Activated CD4-positive, alpha-beta T cell treated with anti-CD3 and anti-CD28 coated beads, Interleukin-2, amount 50 U/mL, for 24 hours (primary cell): ENCODE measurements at regions not wholly inside any gene's neighbourhood (a gene's known extent, or its start where the extent isn't known, plus 50 kb on each side); places are given as distances from the start of the nearest gene placed in this dataset.
"Not testable (repeated sequence)": the region's sequence is repeated elsewhere in the genome, so short reads cannot be mapped to it uniquely, and the experiment has no call there.

Experiments
- DNase-seq, 2 donors: peaks; one replicate each; pipeline ENCODE4 v3.0.0-alpha.2; 2020; ENCODE audit warnings: low read depth in 1 of 2, low spot score in 1 of 2

- DNase-seq, result not testable (repeated sequence)
Measured at GRCh38 chr9:65566018-65566417, 109.7 kb upstream of the ZNG1E start.

- not testable (repeated sequence) for DNase-seq
Measured at GRCh38 chr9:65519018-65519417, 156.7 kb upstream of the ZNG1E start.

DNA sequence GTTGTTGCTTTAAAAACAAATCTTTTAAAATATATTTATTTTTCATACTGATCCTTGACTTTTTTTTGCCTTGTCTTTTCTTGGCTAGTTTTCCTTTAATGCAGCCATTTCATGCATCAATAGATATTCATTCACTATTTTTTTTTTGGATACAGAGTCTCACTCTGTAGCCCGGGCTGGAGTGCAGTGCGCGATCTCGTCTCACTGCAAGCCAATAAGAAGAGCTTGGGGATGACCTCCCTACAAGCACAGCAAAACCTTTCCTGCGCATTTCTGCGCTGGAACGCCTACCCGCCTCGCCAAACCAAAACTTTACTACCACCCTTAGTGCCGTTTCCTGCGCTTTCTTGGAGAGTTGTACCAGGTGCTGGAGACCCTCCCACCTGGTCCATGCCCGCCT is 161.3 kb upstream of the ZNG1E start:
- DNase-seq, result not testable (repeated sequence)

- DNase-seq, result not testable (repeated sequence)
Measured at GRCh38 chr9:65507897-65508296, 167.8 kb upstream of the ZNG1E start.

- DNase-seq, result not testable (repeated sequence)
Measured at GRCh38 chr9:65504686-65505085, 171.0 kb upstream of the ZNG1E start.

GRCh38 chr9:65503696-65504095 is 172.0 kb upstream of the ZNG1E start:
- DNase-seq, result not testable (repeated sequence)

DNA sequence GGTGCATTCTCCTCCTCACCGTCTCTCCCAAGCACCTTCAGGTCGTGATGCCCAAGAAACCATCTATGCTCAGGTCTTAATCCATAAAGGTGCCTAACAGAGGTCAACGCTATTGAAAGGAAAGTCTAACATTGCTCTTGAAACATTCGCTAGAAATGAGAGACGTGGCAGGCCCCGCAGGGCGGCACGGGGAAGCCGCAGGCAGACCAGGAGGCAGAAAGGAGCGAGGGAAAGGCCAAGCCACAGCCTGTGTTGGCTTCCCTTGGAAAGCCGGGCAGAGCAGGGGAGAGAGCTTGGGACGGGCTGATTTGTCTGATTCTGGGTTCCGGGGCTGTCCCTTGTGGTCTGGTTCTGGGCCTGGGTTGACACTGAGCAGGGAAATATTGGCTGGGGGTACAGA is 192.8 kb upstream of the ZNG1E start:
- DNase-seq, result not testable (repeated sequence)

DNA sequence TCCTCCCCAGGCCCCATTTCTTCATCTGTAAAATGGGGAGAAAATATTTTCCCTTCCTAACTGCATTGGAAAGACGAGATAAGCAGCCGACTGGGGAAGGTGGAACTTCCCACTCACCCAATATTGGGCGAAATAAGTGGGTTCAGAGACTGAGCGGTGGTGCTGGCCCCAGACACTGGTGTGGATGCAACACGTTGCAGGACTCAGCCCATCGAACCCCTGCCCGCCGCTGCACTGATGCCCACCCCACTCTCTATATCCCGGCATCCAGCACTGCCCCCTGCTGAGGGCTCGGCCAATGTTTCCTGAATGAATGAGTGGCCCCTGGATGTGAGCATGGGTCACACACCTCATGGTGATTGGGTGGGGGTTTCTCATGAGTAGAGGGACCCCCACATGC is 194.4 kb upstream of the ZNG1E start:
- DNase-seq, result not testable (repeated sequence)

GRCh38 chr9:65474891-65475290 is 189.9 kb upstream of the FOXD4L5 start:
- not testable (repeated sequence) for DNase-seq

GRCh38 chr9:65473059-65473822 is 188.2 kb upstream of the FOXD4L5 start:
- not testable (repeated sequence) for DNase-seq

GRCh38 chr9:65471106-65471505 is 186.1 kb upstream of the FOXD4L5 start:
- not testable (repeated sequence) for DNase-seq

DNA sequence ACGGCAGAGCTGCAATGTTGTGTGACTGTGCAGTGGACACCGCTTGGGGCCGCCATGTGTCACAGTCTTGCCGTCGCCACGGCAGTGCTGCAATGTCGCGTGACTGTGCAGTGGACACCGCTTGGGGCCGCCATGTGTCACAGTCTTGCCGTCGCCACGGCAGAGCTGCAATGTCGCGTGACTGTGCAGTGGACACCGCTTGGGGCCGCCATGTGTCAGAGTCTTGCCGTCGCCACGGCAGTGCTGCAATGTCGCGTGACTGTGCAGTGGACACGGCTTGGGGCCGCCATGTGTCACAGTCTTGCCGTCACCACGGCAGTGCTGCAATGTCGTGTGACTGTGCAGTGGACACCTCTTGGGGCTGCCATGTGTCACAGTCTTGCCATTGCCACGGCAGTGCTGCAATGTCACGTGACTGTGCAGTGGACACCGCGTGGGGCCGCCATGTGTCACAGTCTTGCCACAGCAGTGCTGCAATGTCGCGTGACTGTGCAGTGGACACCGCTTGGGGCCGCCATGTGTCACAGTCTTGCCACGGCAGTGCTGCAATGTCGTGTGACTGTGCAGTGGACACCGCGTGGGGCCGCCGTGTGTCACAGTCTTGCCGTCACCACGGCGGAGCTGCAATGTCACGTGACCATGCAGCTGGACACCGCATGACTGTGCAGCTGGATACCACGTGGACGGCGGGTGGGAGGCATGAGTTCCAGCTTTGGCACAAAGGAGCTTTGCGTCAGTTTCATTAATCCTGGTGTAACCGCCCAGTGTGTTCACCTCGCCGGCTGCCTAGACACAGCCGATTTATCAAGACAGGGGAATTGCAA is 182.1 kb upstream of the FOXD4L5 start:
- DNase-seq, result not testable (repeated sequence)

DNA sequence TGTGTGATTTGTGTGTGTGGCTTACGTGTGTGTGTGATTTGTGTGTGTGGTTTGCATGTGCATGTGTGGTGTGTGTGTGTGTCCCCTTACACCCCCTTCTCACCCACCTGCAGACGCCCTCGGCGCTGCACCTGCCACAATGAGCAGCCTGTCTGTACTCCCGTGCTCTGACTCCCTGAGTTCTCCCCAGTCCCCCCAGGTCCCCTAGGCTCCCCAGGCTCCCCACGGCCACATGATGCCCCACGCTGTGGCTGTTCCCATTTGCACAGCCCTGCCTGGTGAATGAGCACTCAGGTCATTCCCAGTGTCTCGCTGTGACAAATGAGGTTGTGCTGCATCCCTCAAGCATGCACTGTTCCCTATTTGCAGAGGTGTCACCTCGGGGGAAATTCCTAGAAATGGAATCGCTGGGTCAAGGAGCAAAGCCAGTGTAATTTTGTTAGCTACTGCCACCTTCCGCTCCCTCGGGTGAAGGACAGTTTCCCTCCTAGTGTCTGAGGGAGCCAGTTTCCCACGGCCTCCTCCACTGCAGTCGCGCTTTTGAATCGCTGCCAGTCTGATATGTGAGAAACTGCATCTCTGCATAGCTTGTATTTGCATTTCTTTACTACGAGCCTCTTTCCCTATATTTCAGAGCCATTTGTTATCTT is 180.4 kb upstream of the FOXD4L5 start:
- DNase-seq, result not testable (repeated sequence)

DNA sequence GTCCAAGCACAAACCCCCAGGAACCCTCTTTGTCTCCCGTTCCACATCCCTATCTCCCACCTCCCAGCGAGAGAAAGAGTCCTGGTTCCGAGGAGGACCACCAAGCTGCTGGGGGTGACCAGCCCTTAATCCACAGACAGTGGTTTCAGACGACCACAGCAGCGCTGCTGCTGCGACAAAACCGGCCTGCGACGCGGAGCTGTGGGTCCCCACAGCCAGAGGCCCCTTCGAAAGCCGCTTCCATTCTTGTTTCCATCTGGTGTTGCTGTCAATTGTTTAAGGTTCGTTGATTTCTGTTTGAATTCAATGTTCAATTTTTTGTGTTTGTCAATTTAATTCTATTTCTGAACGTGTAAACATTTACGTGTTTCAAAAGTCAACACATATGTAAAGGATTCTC is 177.5 kb upstream of the FOXD4L5 start:
- DNase-seq, result not testable (repeated sequence)

DNA sequence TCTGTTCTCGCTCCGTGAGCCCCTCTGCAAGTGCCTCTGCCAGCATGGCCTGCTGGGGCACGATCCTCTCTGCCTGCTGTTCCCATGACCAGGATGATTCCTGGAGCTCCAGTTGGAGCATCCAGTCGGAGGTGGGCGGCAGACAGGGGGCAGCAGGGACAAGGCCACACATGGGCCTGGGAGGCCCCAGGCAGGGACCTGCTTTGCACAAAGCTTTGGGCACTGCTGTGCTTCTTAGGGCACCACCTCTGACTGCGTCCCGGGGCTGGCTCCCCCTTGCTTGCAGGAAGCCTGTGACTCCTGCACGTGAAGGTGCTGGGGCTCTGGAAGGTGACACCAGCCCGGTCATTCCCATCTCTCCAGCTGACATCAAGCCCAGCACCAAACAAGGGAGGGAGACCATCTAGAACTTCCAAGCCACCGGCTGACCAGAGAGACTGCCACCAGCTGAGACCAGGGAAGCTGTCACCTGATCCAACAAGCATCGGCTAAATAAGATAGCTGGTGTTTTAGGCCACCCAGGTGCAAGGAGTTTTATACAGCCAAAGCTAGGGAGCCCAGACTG is 174.8 kb upstream of the FOXD4L5 start:
- no peak for DNase-seq

- DNase-seq, result no peak
Measured at GRCh38 chr9:65458992-65459391, 174.0 kb upstream of the FOXD4L5 start.

DNA sequence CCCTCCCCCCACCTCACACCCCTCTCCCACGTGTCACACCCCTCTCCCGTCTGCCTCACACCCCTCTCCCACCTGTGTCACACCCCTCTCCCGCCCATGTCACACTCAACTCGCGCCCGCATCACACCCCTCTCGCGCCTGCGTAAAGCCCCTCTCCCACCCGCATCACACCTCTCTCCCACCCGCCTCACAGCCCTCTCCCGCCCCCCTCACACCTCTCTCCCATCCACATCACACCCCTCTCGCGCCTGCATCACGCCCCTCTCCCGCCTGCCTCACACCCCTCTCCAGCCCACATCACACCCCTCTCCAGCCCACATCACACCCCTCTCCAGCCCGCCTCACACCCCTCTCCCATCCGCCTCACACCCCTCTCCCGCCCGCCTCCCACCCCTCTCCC is 173.5 kb upstream of the FOXD4L5 start:
- DNase-seq, result no peak

GRCh38 chr9:65456991-65457390 is 172.0 kb upstream of the FOXD4L5 start:
- DNase-seq, result not testable (repeated sequence)

DNA sequence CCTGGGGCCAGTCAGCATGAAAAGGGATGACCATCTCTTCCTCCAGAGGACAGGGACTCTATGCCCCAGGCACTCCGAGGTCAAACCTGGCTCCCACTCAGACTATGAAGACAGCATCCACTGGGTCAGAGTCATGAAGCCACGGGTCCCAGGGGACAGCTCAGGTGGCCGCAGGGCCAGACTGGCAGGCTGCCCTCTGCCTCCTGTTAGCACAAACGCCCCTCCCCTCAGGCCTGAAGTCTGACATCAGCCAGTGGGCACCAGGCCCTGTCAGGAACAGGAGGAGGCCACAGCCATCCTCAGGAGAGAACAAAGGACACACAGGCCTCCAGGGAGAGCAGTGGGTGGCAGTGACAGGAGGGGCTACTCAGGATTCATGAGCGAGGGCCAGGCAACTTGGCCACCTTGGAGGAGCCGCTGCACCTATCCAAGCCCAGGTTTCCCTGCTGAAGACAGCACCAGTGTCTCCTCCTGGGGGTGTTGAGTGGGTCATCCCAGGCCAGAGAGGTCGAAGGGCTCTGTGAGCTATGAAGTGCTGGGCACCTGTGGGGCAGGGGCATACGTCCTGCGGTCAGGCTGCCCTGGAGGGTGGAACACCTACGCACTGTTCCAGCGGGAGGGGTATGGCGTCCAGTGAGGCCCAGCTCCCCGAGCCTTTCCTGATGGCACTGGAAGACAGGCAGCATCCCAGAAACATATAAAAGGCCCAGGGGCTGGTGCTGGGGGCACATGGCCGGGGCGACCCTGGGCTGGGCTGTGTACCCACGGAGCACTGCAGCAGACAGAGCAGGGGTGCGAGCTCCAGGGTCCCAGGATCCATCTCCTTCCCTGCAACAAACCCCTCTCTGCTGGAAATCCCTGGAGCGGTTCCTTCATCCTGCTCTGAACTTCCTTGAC is 171.0 kb upstream of the FOXD4L5 start:
- DNase-seq, result not testable (repeated sequence)

GRCh38 chr9:65455136-65455535 is 170.1 kb upstream of the FOXD4L5 start:
- DNase-seq, result not testable (repeated sequence)
